Esophagus muscularis mucosa (tissue), 4 donors: ENCODE measurements at regions not wholly inside any gene's neighbourhood (a gene's known extent, or its start where the extent isn't known, plus 50 kb on each side); places are given as distances from the start of the nearest gene placed in this dataset.

ENCODE experiments used
- DNase-seq: peaks from one replicate; pipeline ENCODE4 v3.0.0-alpha.2; 2017; ENCODE audit errors: extremely low spot score
- H3K27ac ChIP-seq, 4 donors: fragments of 200-600 bp; sonication (generic); replicated peaks in 1 of 4; 1 replicate in 3 of 4; 2 replicates in 1 of 4; pipeline ENCODE4 v1.5.1; 2016 to 2019; ENCODE audit warnings: mild to moderate bottlenecking in 1 of 4
- H3K27me3 ChIP-seq, 4 donors: fragments of 200-600 bp; sonication (generic); one replicate each; pipeline versions ENCODE4 v1.5.1 to v1.6.0; 2016 to 2019
- H3K36me3 ChIP-seq, 4 donors: fragments of 200-600 bp; sonication (generic); one replicate each; pipeline ENCODE4 v1.5.1; 2016 to 2019
- H3K4me1 ChIP-seq, 4 donors: fragments of 200-600 bp; sonication (generic); one replicate each; pipeline ENCODE4 v1.5.1; 2016 to 2019
- H3K4me3 ChIP-seq, 4 donors: fragments of 200-600 bp; sonication (generic); 1 replicate in 2 of 4; 2 replicates in 2 of 4; pipeline ENCODE4 v1.5.1; 2016 to 2019; ENCODE audit warnings: mild to moderate bottlenecking in 4 of 4, moderate library complexity in 1 of 4
- H3K9me3 ChIP-seq, 4 donors: fragments of 200-600 bp; sonication (generic); 1 replicate in 3 of 4; 2 replicates in 1 of 4; pipeline ENCODE4 v1.5.1; 2016 to 2019
- CTCF ChIP-seq, 3 experiments: fragments of 200-600 bp in 2 of 3; fragments of 450-650 bp in 1 of 3; sonication (generic) in 2 of 3; IDR thresholded peaks; one replicate each; pipeline ENCODE4 v1.5.1; 2017 to 2019; ENCODE audit warnings: antibody characterized with exemption in 3 of 3, mild to moderate bottlenecking in 2 of 3, moderate library complexity in 1 of 3
- EP300 ChIP-seq: sonication (generic); formaldehyde crosslinking; IDR thresholded peaks from one replicate; pipeline ENCODE4 v1.6.1; 2017; ENCODE audit warnings: antibody characterized with exemption
- POLR2A ChIP-seq: fragments of 450-650 bp; IDR thresholded peaks from one replicate; pipeline ENCODE4 v1.6.1; 2017; ENCODE audit warnings: antibody characterized with exemption, moderate library complexity, mild to moderate bottlenecking, low read depth
- POLR2AphosphoS5 ChIP-seq, 2 donors: sonication (generic); formaldehyde crosslinking; IDR thresholded peaks; one replicate each; pipeline ENCODE4 v1.6.1; 2017; ENCODE audit warnings: antibody characterized with exemption in 2 of 2
- WGBS: methylation state at CpG from one replicate; pipeline ENCODE4 v1.1.5; 2018; 5-methylcytosine and 5-hydroxymethylcytosine counted together
- intact Hi-C: fragments of 100-400 bp; cut with DNase I; formaldehyde crosslinking; loops from one replicate; pipeline ENCODE4 v1.15.1; 2023

GRCh38 chr4:96154676-96155075, 314.8 kb downstream of the PDHA2 start:
- H3K9me3 ChIP-seq, result no peaks in the 10 kb centered on the region
- DNase-seq, result no peak
- 88% methylated on average over 2 of the region's 2 CpGs for WGBS

GRCh38 chr4:96162636-96163035, 322.7 kb downstream of the PDHA2 start:
- DNase-seq, result no peak
- Histone ChIP-seq H3K27me3 (no peaks in the 10 kb centered on the region), H3K36me3 (no peaks in the 10 kb centered on the region), H3K27ac (no peak overlapping the region), H3K9me3 (no peaks in the 10 kb centered on the region), H3K4me1 (no peaks in the 10 kb centered on the region), H3K4me3 (no peak overlapping the region)
- WGBS, result 78% methylated on average over 1 of the region's 1 CpG
- TF ChIP-seq EP300 (no peak), POLR2A (no peak), CTCF (IDR thresholded peaks at IDR 0.05) (no peak), POLR2AphosphoS5 (IDR thresholded peaks at IDR 0.05) (no peak)
- intact Hi-C loops, result no loop called here

More at GRCh38 chr4:96154676-96155075, 314.8 kb downstream of the PDHA2 start:
- Histone ChIP-seq H3K36me3 (no peaks in the 10 kb centered on the region), H3K27me3 (no peaks in the 10 kb centered on the region), H3K27ac (no peak overlapping the region), H3K4me3 (no peak overlapping the region), H3K4me1 (no peaks in the 10 kb centered on the region)
- intact Hi-C loops, result no loop called here
- TF ChIP-seq POLR2AphosphoS5 (IDR thresholded peaks at IDR 0.05) (no peak), CTCF (IDR thresholded peaks at IDR 0.05) (no peak), POLR2A (no peak), EP300 (no peak)

GRCh38 chr4:96164814-96165351, 325.0 kb downstream of the PDHA2 start:
- no peak for DNase-seq
- 77% methylated on average over 3 of the region's 3 CpGs for WGBS
- TF ChIP-seq POLR2AphosphoS5 (IDR thresholded peaks at IDR 0.05) (no peak), CTCF (IDR thresholded peaks at IDR 0.05) (no peak), EP300 (no peak), POLR2A (no peak)

GRCh38 chr4:96166806-96167205, 326.9 kb downstream of the PDHA2 start:
- Histone ChIP-seq H3K27me3 (no peaks in the 10 kb centered on the region), H3K4me3 (no peak overlapping the region), H3K9me3 (no peaks in the 10 kb centered on the region), H3K27ac (no peak overlapping the region), H3K4me1 (no peaks in the 10 kb centered on the region), H3K36me3 (no peaks in the 10 kb centered on the region)
- intact Hi-C loops, result no loop called here
- TF ChIP-seq EP300, result no peak
- no peak for TF ChIP-seq POLR2AphosphoS5 (IDR thresholded peaks at IDR 0.05)
- TF ChIP-seq POLR2A, result no peak
- TF ChIP-seq CTCF (IDR thresholded peaks at IDR 0.05), result no peak
- no peak for DNase-seq

More at GRCh38 chr4:96164814-96165351, 325.0 kb downstream of the PDHA2 start:
- no peak overlapping the region for H3K27ac ChIP-seq
- H3K4me3 ChIP-seq, result no peak overlapping the region
- H3K9me3 ChIP-seq, result no peaks in the 10 kb centered on the region
- H3K27me3 ChIP-seq, result no peaks in the 10 kb centered on the region
- no peaks in the 10 kb centered on the region for H3K4me1 ChIP-seq
- H3K36me3 ChIP-seq, result no peaks in the 10 kb centered on the region
- intact Hi-C loops, result no loop called here

- 95% methylated on average over 8 of the region's 14 CpGs for WGBS
- DNase-seq, result no peak
- H3K27ac ChIP-seq, result no peak overlapping the region
- H3K27me3 ChIP-seq, result no peaks in the 10 kb centered on the region
- intact Hi-C loops, result no loop called here
- H3K4me3 ChIP-seq, result no peak overlapping the region
- no peaks in the 10 kb centered on the region for H3K36me3 ChIP-seq
- TF ChIP-seq EP300 (no peak), POLR2AphosphoS5 (IDR thresholded peaks at IDR 0.05) (no peak), CTCF (IDR thresholded peaks at IDR 0.05) (no peak)
- no peaks in the 10 kb centered on the region for H3K9me3 ChIP-seq
- H3K4me1 ChIP-seq, result no peaks in the 10 kb centered on the region
Measured at GRCh38 chr4:96170198-96170597, 330.3 kb downstream of the PDHA2 start.
